GM21423 (cell line): ENCODE measurements at regions not wholly inside any gene's neighbourhood (a gene's known extent, or its start where the extent isn't known, plus 50 kb on each side); places are given as distances from the start of the nearest gene placed in this dataset.

Experiments used
- ATAC-seq: cut with Tn5 transposase; IDR thresholded peaks from one replicate; pipeline ENCODE4 v1.9.1; 2021; ENCODE audit warnings: mild to moderate bottlenecking, moderate library complexity; ENCODE audit not compliant: unreplicated experiment

GRCh38 chr10:8374334-8374733, 319.8 kb downstream of the GATA3 start:
- no peak for ATAC-seq

DNA sequence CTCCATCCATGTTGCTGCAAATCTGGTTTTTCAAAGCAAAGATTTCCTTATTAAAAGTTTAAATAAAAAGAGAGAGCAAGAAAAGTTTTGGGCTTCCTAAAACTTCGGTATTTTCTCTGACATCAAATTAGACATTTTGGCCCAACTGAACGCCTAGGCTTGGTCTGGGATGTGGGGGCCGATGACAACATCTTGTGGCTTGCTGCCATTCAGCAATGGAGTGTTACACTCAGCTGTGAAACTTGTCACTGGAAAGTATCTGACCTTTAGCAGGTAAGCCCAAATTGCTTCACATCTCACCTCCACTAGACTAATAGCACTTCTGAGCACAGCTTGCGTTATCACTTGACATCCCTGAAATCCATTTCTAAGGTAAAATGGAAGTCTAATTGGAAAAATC, 320.6 kb downstream of the GATA3 start:
- no peak for ATAC-seq

DNA sequence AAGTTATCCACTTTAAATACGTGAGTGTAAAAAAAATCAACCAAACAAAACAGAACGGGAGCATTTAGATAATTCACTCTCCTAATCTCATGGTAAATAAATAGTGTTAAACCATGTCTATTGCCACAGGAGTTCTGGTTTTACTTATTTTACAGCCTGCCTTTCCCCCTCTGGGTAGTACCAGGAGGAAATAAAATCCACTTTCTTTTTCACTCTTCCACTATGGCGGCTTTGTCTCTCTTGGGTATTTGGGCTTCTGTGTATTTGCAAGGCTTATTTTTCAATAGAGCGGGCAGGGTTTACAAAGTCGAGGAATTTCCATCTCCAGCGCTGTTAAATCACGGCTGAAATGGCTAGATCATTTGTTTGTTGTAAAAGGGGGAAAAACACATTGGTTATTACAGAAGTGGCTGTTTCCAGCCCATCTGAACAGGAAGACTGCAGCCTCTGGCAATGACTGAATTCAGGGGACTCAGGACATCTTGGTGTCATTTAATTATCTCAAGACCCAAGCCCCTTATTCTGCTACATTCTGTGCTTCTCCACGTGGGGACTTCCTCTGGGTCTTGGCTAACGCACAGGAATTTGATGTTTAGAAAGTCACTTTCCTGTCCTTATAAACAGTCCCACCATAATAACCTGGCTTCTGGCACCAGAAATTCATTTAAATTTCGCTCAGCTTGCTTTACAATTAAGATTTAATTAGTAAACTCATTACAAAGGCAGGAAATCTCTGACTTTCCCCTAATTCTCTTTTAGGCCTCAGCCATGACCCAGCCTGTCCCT, 323.9 kb downstream of the GATA3 start:
- ATAC-seq = no peak

GRCh38 chr10:8379906-8380832, 325.7 kb downstream of the GATA3 start:
- ATAC-seq = no peak

DNA sequence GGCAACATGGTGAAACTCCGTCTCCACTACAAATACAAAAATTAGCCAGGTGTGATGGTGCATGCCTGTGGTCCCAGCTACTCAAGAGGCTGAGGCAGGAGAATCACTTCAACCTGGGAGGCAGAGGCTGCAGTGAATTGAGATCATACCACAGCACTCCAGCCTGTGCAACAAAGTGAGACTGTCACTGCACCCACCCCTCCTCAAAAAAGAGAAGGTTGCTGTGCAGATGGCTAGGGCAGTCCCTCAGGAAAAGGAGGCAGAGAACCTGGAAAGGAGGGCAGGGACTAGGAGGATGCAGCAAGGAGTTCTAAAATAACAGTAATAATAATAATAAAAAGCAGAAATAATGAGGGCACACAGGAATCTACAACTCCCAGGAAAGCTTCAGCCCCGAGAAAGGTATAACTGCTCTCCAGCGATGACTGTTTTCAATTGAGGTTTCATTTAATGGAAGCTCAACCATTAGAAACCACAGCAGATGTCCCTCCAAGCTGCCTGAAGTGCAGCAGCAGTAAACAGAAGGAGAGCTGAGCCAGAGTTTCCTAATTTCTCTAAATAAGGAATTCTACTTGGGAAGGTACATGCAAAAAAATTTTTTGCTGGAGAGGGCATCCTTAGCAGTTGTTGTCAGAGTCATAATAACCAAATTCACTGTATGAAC, 326.5 kb downstream of the GATA3 start:
- no peak for ATAC-seq

DNA sequence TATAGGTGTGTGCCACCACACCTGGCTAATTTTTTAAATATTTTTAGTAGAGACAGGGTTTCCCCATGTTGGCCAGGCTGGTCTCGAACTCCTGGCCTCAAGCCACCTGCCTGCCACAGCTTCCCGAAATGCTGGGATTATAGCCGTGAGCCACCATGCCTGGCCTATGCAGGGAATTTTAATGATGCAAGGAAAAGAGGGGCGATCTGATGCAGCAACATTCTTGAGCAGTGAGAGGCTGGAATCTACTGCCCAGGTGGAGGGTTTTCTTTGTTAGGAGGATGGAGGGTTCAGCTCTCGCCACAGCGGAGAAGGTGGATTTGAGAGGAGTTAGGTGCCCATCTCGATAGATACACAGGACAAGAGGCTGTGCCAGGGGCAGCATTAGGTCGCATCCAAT, 332.3 kb downstream of the GATA3 start:
- ATAC-seq = no peak

DNA sequence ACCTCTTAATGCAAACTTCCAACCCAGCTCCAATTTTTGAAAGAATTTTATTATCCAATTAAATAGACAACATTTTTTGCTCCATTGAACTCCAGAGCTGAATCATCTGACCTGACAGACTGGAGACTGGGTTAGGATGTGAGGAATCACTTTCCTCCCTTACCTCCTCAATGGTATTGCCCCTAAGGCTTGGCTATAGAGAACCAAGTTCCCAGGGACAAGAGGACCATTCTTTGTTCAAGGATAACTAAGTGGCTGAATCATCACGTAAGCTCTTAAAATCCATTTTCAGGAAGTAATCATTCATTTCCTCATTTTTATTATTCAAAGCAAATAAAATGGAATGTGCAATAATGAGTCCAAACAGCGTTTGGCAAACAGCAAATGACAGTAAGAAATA, 335.1 kb downstream of the GATA3 start:
- ATAC-seq = no peak

- no peak for ATAC-seq
Measured at GRCh38 chr10:8392216-8392615, 337.7 kb downstream of the GATA3 start.

DNA sequence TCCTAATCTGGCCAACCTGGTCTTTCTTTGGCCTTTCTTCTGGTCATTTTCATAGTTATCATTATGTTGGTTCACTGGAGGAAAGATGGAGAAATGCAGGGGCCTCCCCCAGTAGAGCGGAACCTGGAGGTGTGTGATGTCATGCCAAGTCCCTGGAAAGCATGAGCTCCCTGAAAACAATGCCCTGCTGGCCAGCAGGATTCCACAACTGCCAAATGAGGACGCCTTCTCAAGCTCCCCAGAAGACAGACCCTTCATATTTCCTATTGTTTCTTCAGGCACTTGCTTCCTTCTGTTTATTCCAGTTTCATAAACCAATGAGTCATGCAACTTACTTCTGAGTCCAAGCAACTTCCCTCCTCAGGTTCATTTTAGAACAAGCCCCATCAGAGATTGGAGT, 339.0 kb downstream of the GATA3 start:
- ATAC-seq = no peak

GRCh38 chr10:8396675-8397074, 342.2 kb downstream of the GATA3 start:
- ATAC-seq = no peak

- no peak for ATAC-seq
Measured at GRCh38 chr10:8398771-8399170, 344.3 kb downstream of the GATA3 start.

GRCh38 chr10:8400151-8400550, 345.7 kb downstream of the GATA3 start:
- no peak for ATAC-seq

GRCh38 chr10:8400892-8401291, 346.4 kb downstream of the GATA3 start:
- ATAC-seq = no peak

DNA sequence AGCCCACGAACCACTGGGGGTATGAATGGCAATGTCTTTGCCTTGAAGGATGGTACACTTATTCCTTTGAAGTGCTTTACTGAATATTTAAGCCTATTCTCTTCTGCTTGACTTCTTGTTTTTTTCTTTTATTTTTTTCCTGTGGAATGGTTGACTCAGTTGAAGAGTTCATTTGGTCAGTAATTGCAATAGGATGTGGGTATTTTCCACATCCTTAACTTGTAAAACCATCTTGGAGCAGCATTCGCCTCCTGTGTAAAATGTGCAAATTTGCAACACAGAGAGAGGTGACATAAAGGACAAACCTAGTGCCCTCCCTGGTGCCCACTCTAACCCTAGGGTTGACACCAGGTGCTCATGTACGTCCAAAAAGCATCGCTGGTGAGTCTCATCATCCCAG, 347.0 kb downstream of the GATA3 start:
- ATAC-seq = no peak

GRCh38 chr10:8402576-8402975, 348.1 kb downstream of the GATA3 start:
- ATAC-seq = no peak

GRCh38 chr10:8403711-8404371, 349.4 kb downstream of the GATA3 start:
- ATAC-seq = no peak

GRCh38 chr10:8404721-8405120, 350.2 kb downstream of the GATA3 start:
- ATAC-seq = peak; percentile 80

DNA sequence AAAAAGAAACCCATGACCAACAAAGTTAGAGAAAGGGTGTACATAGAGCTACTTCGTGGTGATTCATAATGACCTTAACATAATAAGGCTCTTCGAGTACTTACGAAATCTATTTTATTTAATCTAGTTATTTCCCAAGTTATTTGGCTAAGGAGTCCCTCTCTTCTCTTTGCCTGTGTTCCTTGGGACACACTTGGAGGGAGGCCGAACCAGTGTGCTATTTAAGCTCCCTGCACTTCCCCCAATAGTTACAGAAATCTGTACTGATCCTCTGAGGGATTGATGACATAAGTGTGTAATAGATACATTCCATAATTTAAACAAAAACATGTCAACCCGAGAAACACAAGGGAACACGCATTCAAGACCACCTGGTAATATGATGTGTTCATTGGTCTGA, 351.1 kb downstream of the GATA3 start:
- no peak for ATAC-seq

- no peak for ATAC-seq
Measured at GRCh38 chr10:8407501-8408021, 353.1 kb downstream of the GATA3 start.

GRCh38 chr10:8410506-8410905, 356.0 kb downstream of the GATA3 start:
- ATAC-seq = no peak

DNA sequence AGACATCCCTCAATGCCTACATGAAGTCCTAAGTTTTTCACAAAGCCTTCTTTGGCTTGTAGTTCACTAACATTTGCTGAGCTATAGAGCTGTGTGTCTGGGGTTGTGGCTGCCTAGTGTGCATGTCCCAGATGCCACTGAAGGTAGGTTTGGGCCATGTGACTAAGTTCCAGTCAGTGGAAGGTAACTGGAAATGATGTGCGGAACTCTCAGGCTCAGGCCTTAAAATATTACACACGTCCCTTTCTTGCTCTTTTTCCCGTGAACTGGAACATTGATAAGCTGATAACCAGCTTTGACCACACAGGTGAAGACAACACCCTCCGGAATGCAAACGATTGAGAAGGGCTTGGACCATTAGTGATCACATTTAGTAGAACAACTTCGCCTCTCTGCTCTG, 358.1 kb downstream of the GATA3 start:
- ATAC-seq = no peak
